ENCODE measurements at regions not wholly inside any gene's neighbourhood (a gene's known extent, or its start where the extent isn't known, plus 50 kb on each side); places are given as distances from the start of the nearest gene placed in this dataset.

- TF ChIP-seq SREBF2 (IDR thresholded peaks at IDR 0.05) (no peak), RARB (CRISPR knock-in tag; IDR thresholded peaks at IDR 0.05) (no peak), POLR2AphosphoS2 (conservative IDR thresholded peaks at IDR 0.05; ENCODE audit: low read length) (no peak), RNF2 (IDR thresholded peaks at IDR 0.05; ENCODE audit: borderline replicate concordance, low read depth) (no peak), MYC (IDR thresholded peaks at IDR 0.05; ENCODE audit: borderline replicate concordance, low read length) (no peak), CHD2 (IDR thresholded peaks at IDR 0.05; ENCODE audit: low read length, partially characterized antibody) (no peak), RCOR1 (IDR thresholded peaks at IDR 0.05; ENCODE audit: low read depth, low read length) (no peak), SMC3 (IDR thresholded peaks at IDR 0.05) (no peak)
- TF ChIP-seq, protein P1, sequence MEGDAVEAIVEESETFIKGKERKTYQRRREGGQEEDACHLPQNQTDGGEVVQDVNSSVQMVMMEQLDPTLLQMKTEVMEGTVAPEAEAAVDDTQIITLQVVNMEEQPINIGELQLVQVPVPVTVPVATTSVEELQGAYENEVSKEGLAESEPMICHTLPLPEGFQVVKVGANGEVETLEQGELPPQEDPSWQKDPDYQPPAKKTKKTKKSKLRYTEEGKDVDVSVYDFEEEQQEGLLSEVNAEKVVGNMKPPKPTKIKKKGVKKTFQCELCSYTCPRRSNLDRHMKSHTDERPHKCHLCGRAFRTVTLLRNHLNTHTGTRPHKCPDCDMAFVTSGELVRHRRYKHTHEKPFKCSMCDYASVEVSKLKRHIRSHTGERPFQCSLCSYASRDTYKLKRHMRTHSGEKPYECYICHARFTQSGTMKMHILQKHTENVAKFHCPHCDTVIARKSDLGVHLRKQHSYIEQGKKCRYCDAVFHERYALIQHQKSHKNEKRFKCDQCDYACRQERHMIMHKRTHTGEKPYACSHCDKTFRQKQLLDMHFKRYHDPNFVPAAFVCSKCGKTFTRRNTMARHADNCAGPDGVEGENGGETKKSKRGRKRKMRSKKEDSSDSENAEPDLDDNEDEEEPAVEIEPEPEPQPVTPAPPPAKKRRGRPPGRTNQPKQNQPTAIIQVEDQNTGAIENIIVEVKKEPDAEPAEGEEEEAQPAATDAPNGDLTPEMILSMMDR (IDR thresholded peaks at IDR 0.05): no peak
Measured at GRCh38 chr6:134840086-134840867, 109.6 kb downstream of the ALDH8A1 start.
